SH-SY5Y (cell line): ENCODE measurements at regions not wholly inside any gene's neighbourhood (a gene's known extent, or its start where the extent isn't known, plus 50 kb on each side); places are given as distances from the start of the nearest gene placed in this dataset.

Experiments used
- GATA2 ChIP-seq: IDR thresholded peaks from 2 replicates; pipeline ENCODE4 v1.6.1; 2011; ENCODE audit warnings: mild to moderate bottlenecking, low read depth, low read length
- GATA3 ChIP-seq: IDR thresholded peaks from 2 replicates; pipeline ENCODE4 v1.6.1; 2011; ENCODE audit warnings: low read depth, mild to moderate bottlenecking, low read length, moderate library complexity

DNA sequence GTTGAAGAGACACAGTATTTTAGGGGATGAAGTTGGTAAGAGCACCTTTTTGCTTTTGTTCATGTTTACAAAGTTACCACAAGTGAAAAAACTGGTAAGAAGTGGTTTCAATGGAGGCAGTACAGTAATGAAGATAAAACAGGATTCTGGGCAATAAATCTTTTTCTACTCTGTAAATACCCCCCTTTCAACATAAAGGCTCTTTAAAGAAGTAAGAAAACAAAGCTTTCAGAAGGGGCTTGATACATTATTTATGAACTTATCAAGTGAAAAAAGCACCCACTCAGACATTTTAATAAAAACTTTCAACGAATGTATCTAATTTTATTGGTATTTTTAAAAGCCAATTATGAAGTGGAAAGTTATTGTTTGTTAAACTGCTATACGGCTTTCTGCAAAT is 522.9 kb downstream of the ZEB2 start:
- no peak for TF ChIP-seq GATA2
- TF ChIP-seq GATA3: no peak
